ENCODE measurements at regions not wholly inside any gene's neighbourhood (a gene's known extent, or its start where the extent isn't known, plus 50 kb on each side); places are given as distances from the start of the nearest gene placed in this dataset.

DNA sequence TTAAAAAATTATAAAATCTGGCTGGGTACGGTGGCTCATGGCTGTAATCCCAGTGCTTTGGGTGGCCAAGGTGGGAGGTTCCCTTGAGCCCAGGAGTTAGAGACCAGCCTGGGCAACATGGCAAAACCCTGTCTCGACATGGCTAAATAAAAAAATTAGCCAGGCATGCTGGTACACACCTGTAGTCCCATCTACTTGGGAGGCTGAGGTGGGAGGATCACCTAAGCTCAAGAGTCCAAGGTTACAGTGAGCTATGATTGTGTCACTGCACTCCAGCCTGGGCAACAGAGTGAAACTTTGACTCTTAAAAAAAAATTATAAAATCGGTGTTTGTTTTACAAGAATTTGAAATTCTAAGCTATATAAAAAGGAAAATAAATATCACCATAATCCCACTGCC is 141.8 kb downstream of the SLC38A6 start:
- Histone ChIP-seq H3K9me2 (ENCODE audit: insufficient read depth) (peaks cover 5% of the 10 kb centered on the region; the same call in 1 of the 2 replicates), H2AFZ (no peak overlapping the region), H3K36me3 (ENCODE audit: insufficient read depth) (0 out of 2 replicates have a peak, but pooled peaks cover 9% of the 10 kb centered on the region), H3K4me2 (no peak overlapping the region), H3K4me1 (ENCODE audit: insufficient read depth) (peaks cover 19% of the 10 kb centered on the region), H3K27me3 (ENCODE audit: insufficient read depth) (no peaks in the 10 kb centered on the region), H3K4me3 (no peak overlapping the region), H3K27ac (ENCODE audit: low read depth) (no peak overlapping the region), H4K20me1 (replicated peaks; ENCODE audit: insufficient read depth) (no peaks in the 10 kb centered on the region), H3K79me2 (replicated peaks; ENCODE audit: insufficient read depth) (no peaks in the 10 kb centered on the region), H3F3A (replicated peaks; ENCODE audit: low read depth) (peaks cover 7% of the 10 kb centered on the region)
- peaks cover 32% of the 10 kb centered on the region for H3K36me3 Mint-ChIP-seq (ENCODE audit: low read depth)
- H3K4me3 Mint-ChIP-seq = no peak overlapping the region
- DNase-seq (ENCODE audit: low spot score) (no peak), ATAC-seq (no peak)
- H3K4me1 Mint-ChIP-seq = peaks cover 42% of the 10 kb centered on the region
- peaks cover 27% of the 10 kb centered on the region for H3K9me3 Mint-ChIP-seq
- no peak for TF ChIP-seq CREB1 (CRISPR knock-in tag; IDR thresholded peaks at IDR 0.05; ENCODE audit: low read depth)
- TF ChIP-seq, protein P1, sequence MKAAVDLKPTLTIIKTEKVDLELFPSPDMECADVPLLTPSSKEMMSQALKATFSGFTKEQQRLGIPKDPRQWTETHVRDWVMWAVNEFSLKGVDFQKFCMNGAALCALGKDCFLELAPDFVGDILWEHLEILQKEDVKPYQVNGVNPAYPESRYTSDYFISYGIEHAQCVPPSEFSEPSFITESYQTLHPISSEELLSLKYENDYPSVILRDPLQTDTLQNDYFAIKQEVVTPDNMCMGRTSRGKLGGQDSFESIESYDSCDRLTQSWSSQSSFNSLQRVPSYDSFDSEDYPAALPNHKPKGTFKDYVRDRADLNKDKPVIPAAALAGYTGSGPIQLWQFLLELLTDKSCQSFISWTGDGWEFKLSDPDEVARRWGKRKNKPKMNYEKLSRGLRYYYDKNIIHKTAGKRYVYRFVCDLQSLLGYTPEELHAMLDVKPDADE (IDR thresholded peaks at IDR 0.05) = no peak
- no peak overlapping the region for H3K27ac Mint-ChIP-seq
- peaks cover 7% of the 10 kb centered on the region for H3K27me3 Mint-ChIP-seq (ENCODE audit: insufficient read depth, low read depth, poor library complexity)

DNA sequence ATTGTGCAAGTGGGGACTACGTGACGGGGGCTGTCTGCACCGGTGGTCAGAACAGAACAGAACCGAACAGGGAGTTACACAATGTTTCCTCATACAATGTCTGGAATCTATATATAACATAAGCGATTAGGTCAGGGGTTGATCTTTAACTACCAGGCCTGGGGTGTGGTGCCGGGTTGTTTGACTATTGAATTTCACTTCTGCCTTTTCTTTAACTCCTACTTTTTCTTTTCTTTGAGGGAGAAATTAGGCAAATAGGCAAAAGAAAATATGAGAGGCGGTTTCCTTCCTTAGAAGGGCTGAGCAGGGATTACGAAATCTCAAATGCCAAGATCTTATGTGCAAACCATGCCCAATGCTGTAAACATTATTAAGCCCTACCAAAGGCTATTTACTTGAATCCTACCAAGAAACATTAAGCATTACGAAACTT is 140.3 kb downstream of the SLC38A6 start:
- Mint-ChIP-seq H3K27ac (no peak overlapping the region), H3K36me3 (ENCODE audit: low read depth) (peaks cover 43% of the 10 kb centered on the region), H3K4me3 (no peak overlapping the region), H3K27me3 (ENCODE audit: insufficient read depth, low read depth, poor library complexity) (peaks cover 7% of the 10 kb centered on the region), H3K4me1 (peaks cover 36% of the 10 kb centered on the region), H3K9me3 (peaks cover 36% of the 10 kb centered on the region)
- H3F3A ChIP-seq (replicated peaks; ENCODE audit: low read depth) = peaks cover 7% of the 10 kb centered on the region
- H3K4me1 ChIP-seq (ENCODE audit: insufficient read depth) = peaks cover 19% of the 10 kb centered on the region
- H3K79me2 ChIP-seq (replicated peaks; ENCODE audit: insufficient read depth) = no peaks in the 10 kb centered on the region
- no peaks in the 10 kb centered on the region for H3K27me3 ChIP-seq (ENCODE audit: insufficient read depth)
- H2AFZ ChIP-seq = no peak overlapping the region
- H3K9me2 ChIP-seq (ENCODE audit: insufficient read depth) = 0 out of 2 replicates have a peak, but pooled peaks cover 5% of the 10 kb centered on the region
- no peak for TF ChIP-seq POLR2AphosphoS5 (IDR thresholded peaks at IDR 0.05; ENCODE audit: low read depth)
- no peak overlapping the region for H3K27ac ChIP-seq (ENCODE audit: low read depth)
- DNase-seq (ENCODE audit: low spot score) (no peak), ATAC-seq (no peak)
- no peak overlapping the region for H3K4me2 ChIP-seq
- H4K20me1 ChIP-seq (replicated peaks; ENCODE audit: insufficient read depth) = no peaks in the 10 kb centered on the region
- H3K4me3 ChIP-seq = no peak overlapping the region
- 0 out of 2 replicates have a peak, but pooled peaks cover 9% of the 10 kb centered on the region for H3K36me3 ChIP-seq (ENCODE audit: insufficient read depth)

DNA sequence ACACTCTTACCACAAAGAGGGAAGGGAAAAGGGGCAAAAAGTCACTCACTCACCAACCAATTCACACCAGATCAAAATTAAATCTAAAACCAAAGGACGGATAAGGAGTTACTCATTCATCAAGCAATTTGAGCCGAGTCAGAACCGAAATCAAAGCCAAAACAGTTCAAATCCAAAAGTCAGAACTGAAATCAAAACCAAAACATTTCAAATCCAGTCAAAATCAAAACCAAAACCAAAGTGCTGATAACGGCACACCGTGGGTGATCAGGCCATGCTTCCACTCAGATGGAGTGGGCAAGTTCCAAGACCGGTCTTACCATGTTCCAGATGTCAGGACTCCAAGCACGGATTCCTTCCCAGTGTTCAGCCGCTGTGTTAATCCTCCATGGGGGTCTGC is 139.5 kb downstream of the SLC38A6 start:
- peaks cover 31% of the 10 kb centered on the region for H3K4me1 Mint-ChIP-seq
- Histone ChIP-seq H3K4me2 (no peak overlapping the region), H3K4me3 (no peak overlapping the region), H3K27ac (ENCODE audit: low read depth) (peak overlapping the region; percentile 84; the same call in 1 of the 2 replicates), H3K79me2 (replicated peaks; ENCODE audit: insufficient read depth) (no peaks in the 10 kb centered on the region), H3K4me1 (ENCODE audit: insufficient read depth) (peaks cover 19% of the 10 kb centered on the region), H2AFZ (no peak overlapping the region), H3K27me3 (ENCODE audit: insufficient read depth) (no peaks in the 10 kb centered on the region), H3F3A (replicated peaks; ENCODE audit: low read depth) (peaks cover 7% of the 10 kb centered on the region), H3K36me3 (ENCODE audit: insufficient read depth) (0 out of 2 replicates have a peak, but pooled peaks cover 9% of the 10 kb centered on the region), H3K9me2 (ENCODE audit: insufficient read depth) (0 out of 2 replicates have a peak, but pooled peaks cover 5% of the 10 kb centered on the region), H4K20me1 (replicated peaks; ENCODE audit: insufficient read depth) (no peaks in the 10 kb centered on the region)
- peaks cover 51% of the 10 kb centered on the region for H3K36me3 Mint-ChIP-seq (ENCODE audit: low read depth)
- no peak overlapping the region for H3K4me3 Mint-ChIP-seq
- H3K27me3 Mint-ChIP-seq (ENCODE audit: insufficient read depth, low read depth, poor library complexity) = peaks cover 3% of the 10 kb centered on the region
- peaks cover 41% of the 10 kb centered on the region for H3K9me3 Mint-ChIP-seq
- ATAC-seq = no peak
- DNase-seq (ENCODE audit: low spot score) = no peak
- no peak overlapping the region for H3K27ac Mint-ChIP-seq
- TF ChIP-seq ZNF331 (CRISPR knock-in tag; IDR thresholded peaks at IDR 0.05; ENCODE audit: low read depth) = no peak
- TF ChIP-seq EZH2phosphoT487 (IDR thresholded peaks at IDR 0.05; ENCODE audit: unreplicated experiment) = no peak
- TF ChIP-seq, protein P2, sequence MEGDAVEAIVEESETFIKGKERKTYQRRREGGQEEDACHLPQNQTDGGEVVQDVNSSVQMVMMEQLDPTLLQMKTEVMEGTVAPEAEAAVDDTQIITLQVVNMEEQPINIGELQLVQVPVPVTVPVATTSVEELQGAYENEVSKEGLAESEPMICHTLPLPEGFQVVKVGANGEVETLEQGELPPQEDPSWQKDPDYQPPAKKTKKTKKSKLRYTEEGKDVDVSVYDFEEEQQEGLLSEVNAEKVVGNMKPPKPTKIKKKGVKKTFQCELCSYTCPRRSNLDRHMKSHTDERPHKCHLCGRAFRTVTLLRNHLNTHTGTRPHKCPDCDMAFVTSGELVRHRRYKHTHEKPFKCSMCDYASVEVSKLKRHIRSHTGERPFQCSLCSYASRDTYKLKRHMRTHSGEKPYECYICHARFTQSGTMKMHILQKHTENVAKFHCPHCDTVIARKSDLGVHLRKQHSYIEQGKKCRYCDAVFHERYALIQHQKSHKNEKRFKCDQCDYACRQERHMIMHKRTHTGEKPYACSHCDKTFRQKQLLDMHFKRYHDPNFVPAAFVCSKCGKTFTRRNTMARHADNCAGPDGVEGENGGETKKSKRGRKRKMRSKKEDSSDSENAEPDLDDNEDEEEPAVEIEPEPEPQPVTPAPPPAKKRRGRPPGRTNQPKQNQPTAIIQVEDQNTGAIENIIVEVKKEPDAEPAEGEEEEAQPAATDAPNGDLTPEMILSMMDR (conservative IDR thresholded peaks at IDR 0.05; ENCODE audit: low read depth in 2 of 2) = no peak
- no peak for TF ChIP-seq POLR2AphosphoS5 (IDR thresholded peaks at IDR 0.05; ENCODE audit: low read depth)
- TF ChIP-seq JUNB (IDR thresholded peaks at IDR 0.05; ENCODE audit: unreplicated experiment) = no peak
- TF ChIP-seq, protein P1 (IDR thresholded peaks at IDR 0.05) = no peak
- TF ChIP-seq, protein P3, sequence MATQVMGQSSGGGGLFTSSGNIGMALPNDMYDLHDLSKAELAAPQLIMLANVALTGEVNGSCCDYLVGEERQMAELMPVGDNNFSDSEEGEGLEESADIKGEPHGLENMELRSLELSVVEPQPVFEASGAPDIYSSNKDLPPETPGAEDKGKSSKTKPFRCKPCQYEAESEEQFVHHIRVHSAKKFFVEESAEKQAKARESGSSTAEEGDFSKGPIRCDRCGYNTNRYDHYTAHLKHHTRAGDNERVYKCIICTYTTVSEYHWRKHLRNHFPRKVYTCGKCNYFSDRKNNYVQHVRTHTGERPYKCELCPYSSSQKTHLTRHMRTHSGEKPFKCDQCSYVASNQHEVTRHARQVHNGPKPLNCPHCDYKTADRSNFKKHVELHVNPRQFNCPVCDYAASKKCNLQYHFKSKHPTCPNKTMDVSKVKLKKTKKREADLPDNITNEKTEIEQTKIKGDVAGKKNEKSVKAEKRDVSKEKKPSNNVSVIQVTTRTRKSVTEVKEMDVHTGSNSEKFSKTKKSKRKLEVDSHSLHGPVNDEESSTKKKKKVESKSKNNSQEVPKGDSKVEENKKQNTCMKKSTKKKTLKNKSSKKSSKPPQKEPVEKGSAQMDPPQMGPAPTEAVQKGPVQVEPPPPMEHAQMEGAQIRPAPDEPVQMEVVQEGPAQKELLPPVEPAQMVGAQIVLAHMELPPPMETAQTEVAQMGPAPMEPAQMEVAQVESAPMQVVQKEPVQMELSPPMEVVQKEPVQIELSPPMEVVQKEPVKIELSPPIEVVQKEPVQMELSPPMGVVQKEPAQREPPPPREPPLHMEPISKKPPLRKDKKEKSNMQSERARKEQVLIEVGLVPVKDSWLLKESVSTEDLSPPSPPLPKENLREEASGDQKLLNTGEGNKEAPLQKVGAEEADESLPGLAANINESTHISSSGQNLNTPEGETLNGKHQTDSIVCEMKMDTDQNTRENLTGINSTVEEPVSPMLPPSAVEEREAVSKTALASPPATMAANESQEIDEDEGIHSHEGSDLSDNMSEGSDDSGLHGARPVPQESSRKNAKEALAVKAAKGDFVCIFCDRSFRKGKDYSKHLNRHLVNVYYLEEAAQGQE (IDR thresholded peaks at IDR 0.05; ENCODE audit: unreplicated experiment) = no peak

Measured in GM23338 (cell line).